ENCODE measurements at regions not wholly inside any gene's neighbourhood (a gene's known extent, or its start where the extent isn't known, plus 50 kb on each side); places are given as distances from the start of the nearest gene placed in this dataset.

GRCh38 chr18:33849731-33850130, 271.7 kb downstream of the ASXL3 start:
- intact Hi-C loops (cut with micrococcal nuclease), result no loop called here
- Mint-ChIP-seq H3K4me3 (no peak overlapping the region), H3K36me3 (ENCODE audit: low read depth) (no peaks in the 10 kb centered on the region), H3K27ac (no peak overlapping the region), H3K9me3 (no peaks in the 10 kb centered on the region), H3K27me3 (no peaks in the 10 kb centered on the region), H3K4me1 (ENCODE audit: low read depth) (no peaks in the 10 kb centered on the region)

- Mint-ChIP-seq H3K9me3 (no peaks in the 10 kb centered on the region), H3K36me3 (ENCODE audit: low read depth) (no peaks in the 10 kb centered on the region), H3K27me3 (no peaks in the 10 kb centered on the region), H3K4me1 (ENCODE audit: low read depth) (no peaks in the 10 kb centered on the region), H3K27ac (no peak overlapping the region), H3K4me3 (no peak overlapping the region)
- intact Hi-C loops (cut with micrococcal nuclease), result no loop called here
Measured at GRCh38 chr18:33844232-33844631, 266.2 kb downstream of the ASXL3 start.

DNA sequence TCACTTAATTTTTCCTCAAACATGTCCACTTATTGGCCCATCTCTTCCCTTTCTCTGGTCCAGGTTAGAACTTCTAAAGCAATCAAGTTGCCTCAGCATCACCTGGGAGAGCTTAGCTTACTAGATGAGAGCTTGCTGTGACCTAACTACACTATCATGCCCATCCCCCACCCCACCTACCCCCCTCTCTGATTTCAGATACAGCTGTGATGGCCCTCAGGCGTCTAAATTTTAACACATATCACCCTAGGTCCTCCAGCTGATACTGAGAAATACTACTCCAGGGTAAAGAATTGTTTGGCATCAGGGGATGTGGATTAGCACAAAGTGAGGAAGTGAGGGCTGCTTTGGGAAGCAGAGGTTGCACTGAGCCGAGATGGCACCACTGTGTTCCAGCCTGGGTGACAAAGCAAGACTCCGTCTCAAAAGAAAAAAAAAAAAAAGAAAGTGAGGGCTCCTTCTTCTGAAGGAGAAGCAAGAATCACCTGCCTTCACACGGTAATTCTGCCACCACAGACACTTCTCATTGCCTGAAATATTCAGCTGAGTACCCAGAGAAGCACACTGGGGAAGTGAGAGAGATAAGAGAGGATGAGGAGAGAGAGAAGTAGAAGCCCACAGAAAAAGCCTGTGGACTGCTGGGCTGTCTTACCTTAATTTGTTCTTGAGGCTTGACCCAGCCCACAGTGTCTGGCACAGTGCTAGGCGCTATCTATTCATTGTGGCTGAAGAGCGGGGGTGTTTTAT, 263.4 kb downstream of the ASXL3 start:
- H3K36me3 Mint-ChIP-seq (ENCODE audit: low read depth), result no peaks in the 10 kb centered on the region
- H3K9me3 Mint-ChIP-seq, result no peaks in the 10 kb centered on the region
- no peak overlapping the region for H3K27ac Mint-ChIP-seq
- no peaks in the 10 kb centered on the region for H3K4me1 Mint-ChIP-seq (ENCODE audit: low read depth)
- H3K27me3 Mint-ChIP-seq, result no peaks in the 10 kb centered on the region
- intact Hi-C loops (cut with micrococcal nuclease), result no loop called here
- no peak overlapping the region for H3K4me3 Mint-ChIP-seq

GRCh38 chr18:33840212-33840593, 262.2 kb downstream of the ASXL3 start:
- no peak overlapping the region for H3K27ac Mint-ChIP-seq
- intact Hi-C loops (cut with micrococcal nuclease), result no loop called here
- no peak overlapping the region for H3K4me3 Mint-ChIP-seq
- no peaks in the 10 kb centered on the region for H3K9me3 Mint-ChIP-seq
- H3K27me3 Mint-ChIP-seq, result no peaks in the 10 kb centered on the region
- no peaks in the 10 kb centered on the region for H3K4me1 Mint-ChIP-seq (ENCODE audit: low read depth)
- H3K36me3 Mint-ChIP-seq (ENCODE audit: low read depth), result no peaks in the 10 kb centered on the region

- Mint-ChIP-seq H3K27me3 (no peaks in the 10 kb centered on the region), H3K9me3 (no peaks in the 10 kb centered on the region), H3K4me3 (no peak overlapping the region), H3K4me1 (ENCODE audit: low read depth) (no peaks in the 10 kb centered on the region), H3K36me3 (ENCODE audit: low read depth) (no peaks in the 10 kb centered on the region), H3K27ac (no peak overlapping the region)
- intact Hi-C loops (cut with micrococcal nuclease), result no loop called here
Measured at GRCh38 chr18:33839452-33840211, 261.6 kb downstream of the ASXL3 start.

DNA sequence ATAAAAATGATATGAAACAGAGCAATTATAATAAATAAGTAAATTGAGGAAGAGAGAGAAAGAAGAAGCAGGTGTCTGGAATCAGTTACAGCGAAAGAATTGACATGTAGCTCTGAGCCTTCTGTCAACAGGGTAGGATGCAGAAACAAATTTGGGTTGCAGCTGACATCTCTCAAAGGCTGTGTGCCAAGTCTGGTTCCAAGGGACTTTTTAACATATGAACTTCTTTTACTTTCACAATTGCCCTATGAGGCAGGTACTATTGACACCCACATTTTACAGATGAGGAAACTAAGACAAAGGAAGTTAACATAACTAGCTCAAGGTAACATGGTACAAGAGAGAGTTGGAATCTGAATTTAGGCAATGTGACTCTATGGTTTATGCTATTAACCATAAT, 260.0 kb downstream of the ASXL3 start:
- Mint-ChIP-seq H3K4me3 (no peak overlapping the region), H3K27me3 (no peaks in the 10 kb centered on the region), H3K4me1 (ENCODE audit: low read depth) (no peaks in the 10 kb centered on the region), H3K9me3 (no peaks in the 10 kb centered on the region), H3K36me3 (ENCODE audit: low read depth) (no peaks in the 10 kb centered on the region), H3K27ac (no peak overlapping the region)
- intact Hi-C loops (cut with micrococcal nuclease), result no loop called here

DNA sequence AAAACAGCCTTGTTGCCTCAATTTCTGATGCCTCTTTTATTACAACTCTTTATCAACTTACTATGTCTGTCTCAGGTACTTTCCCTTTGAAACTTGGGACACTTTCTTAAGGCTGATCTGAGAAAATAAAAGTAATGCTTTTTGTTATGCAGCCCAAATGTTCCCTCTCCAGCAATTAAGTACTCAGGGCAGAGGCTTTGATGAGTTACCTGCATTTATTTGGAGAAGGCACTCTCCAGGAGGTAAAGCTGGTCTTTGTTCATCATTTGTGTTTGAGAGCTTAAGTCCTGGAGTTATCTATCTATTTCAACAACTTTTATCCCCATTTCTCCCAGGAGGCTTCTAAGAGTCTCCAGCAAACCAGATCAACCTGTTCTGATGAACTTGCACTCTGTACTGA, 259.2 kb downstream of the ASXL3 start:
- H3K4me1 Mint-ChIP-seq (ENCODE audit: low read depth), result no peaks in the 10 kb centered on the region
- intact Hi-C loops (cut with micrococcal nuclease), result no loop called here
- no peaks in the 10 kb centered on the region for H3K36me3 Mint-ChIP-seq (ENCODE audit: low read depth)
- no peak overlapping the region for H3K4me3 Mint-ChIP-seq
- no peak overlapping the region for H3K27ac Mint-ChIP-seq
- H3K9me3 Mint-ChIP-seq, result peaks cover 4% of the 10 kb centered on the region
- no peaks in the 10 kb centered on the region for H3K27me3 Mint-ChIP-seq

GRCh38 chr18:33836564-33836963, 258.5 kb downstream of the ASXL3 start:
- Mint-ChIP-seq H3K4me3 (no peak overlapping the region), H3K36me3 (ENCODE audit: low read depth) (no peaks in the 10 kb centered on the region), H3K9me3 (peaks cover 10% of the 10 kb centered on the region), H3K27ac (no peak overlapping the region), H3K27me3 (no peaks in the 10 kb centered on the region), H3K4me1 (ENCODE audit: low read depth) (no peaks in the 10 kb centered on the region)
- intact Hi-C loops (cut with micrococcal nuclease), result no loop called here

GRCh38 chr18:33835419-33835818, 257.4 kb downstream of the ASXL3 start:
- Mint-ChIP-seq H3K4me1 (ENCODE audit: low read depth) (no peaks in the 10 kb centered on the region), H3K27me3 (no peaks in the 10 kb centered on the region), H3K27ac (no peak overlapping the region), H3K4me3 (no peak overlapping the region), H3K36me3 (ENCODE audit: low read depth) (no peaks in the 10 kb centered on the region), H3K9me3 (peaks cover 15% of the 10 kb centered on the region)
- intact Hi-C loops (cut with micrococcal nuclease), result no loop called here

DNA sequence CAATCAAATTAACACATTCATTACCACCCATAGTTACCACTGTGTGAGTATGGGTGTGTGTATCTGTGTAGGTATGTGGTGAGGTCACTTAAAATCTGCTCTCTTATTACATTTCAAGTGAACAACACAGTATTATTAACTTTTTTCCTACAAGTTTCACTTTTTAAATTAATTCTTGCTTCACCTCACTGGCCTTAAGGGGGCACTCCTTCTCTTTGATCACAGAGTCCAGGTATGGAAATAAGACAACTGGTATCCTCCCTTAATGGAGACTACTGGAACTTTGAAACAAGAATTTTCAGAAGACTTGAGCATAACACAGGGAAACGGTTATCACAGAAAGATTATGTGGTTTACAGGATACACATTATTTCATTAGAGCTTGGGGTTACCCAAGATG, 255.8 kb downstream of the ASXL3 start:
- Mint-ChIP-seq H3K27me3 (no peaks in the 10 kb centered on the region), H3K4me3 (no peak overlapping the region), H3K27ac (no peak overlapping the region), H3K9me3 (peaks cover 15% of the 10 kb centered on the region), H3K4me1 (ENCODE audit: low read depth) (no peaks in the 10 kb centered on the region), H3K36me3 (ENCODE audit: low read depth) (no peaks in the 10 kb centered on the region)
- intact Hi-C loops (cut with micrococcal nuclease), result no loop called here

- Mint-ChIP-seq H3K36me3 (ENCODE audit: low read depth) (no peaks in the 10 kb centered on the region), H3K27ac (no peak overlapping the region), H3K4me3 (no peak overlapping the region), H3K9me3 (peaks cover 15% of the 10 kb centered on the region), H3K27me3 (no peaks in the 10 kb centered on the region), H3K4me1 (ENCODE audit: low read depth) (no peaks in the 10 kb centered on the region)
- intact Hi-C loops (cut with micrococcal nuclease), result no loop called here
Measured at GRCh38 chr18:33831424-33831823, 253.4 kb downstream of the ASXL3 start.

GRCh38 chr18:33830213-33830612, 252.2 kb downstream of the ASXL3 start:
- H3K4me3 Mint-ChIP-seq, result no peak overlapping the region
- H3K27ac Mint-ChIP-seq, result no peak overlapping the region
- H3K4me1 Mint-ChIP-seq (ENCODE audit: low read depth), result no peaks in the 10 kb centered on the region
- H3K9me3 Mint-ChIP-seq, result peaks cover 15% of the 10 kb centered on the region
- H3K27me3 Mint-ChIP-seq, result no peaks in the 10 kb centered on the region
- intact Hi-C loops (cut with micrococcal nuclease), result no loop called here
- H3K36me3 Mint-ChIP-seq (ENCODE audit: low read depth), result no peaks in the 10 kb centered on the region

DNA sequence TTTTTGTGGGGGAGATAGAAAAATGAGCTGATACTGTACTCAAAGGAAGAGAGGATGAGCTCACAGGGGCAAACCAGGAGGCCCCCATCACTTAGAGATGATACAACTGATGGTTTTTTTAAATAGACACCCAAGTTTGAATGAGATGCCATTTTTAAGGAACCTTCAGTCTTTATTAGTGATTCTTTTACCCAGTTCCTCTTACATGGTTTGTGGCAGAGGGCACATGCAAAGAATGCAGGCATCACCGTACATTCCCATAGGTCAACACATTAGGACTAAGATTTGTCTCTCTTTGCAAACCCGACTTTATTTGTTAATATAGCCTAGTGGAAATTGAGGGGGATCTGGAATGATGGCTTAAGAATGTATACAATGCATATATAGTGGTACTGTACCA, 250.9 kb downstream of the ASXL3 start:
- H3K36me3 Mint-ChIP-seq (ENCODE audit: low read depth), result no peaks in the 10 kb centered on the region
- peaks cover 15% of the 10 kb centered on the region for H3K9me3 Mint-ChIP-seq
- intact Hi-C loops (cut with micrococcal nuclease), result no loop called here
- no peaks in the 10 kb centered on the region for H3K4me1 Mint-ChIP-seq (ENCODE audit: low read depth)
- H3K27ac Mint-ChIP-seq, result no peak overlapping the region
- H3K27me3 Mint-ChIP-seq, result no peaks in the 10 kb centered on the region
- H3K4me3 Mint-ChIP-seq, result no peak overlapping the region

- H3K4me3 Mint-ChIP-seq, result no peak overlapping the region
- intact Hi-C loops (cut with micrococcal nuclease), result no loop called here
- peaks cover under 1% of the 10 kb centered on the region for H3K9me3 Mint-ChIP-seq
- H3K4me1 Mint-ChIP-seq (ENCODE audit: low read depth), result no peaks in the 10 kb centered on the region
- H3K27ac Mint-ChIP-seq, result no peak overlapping the region
- H3K27me3 Mint-ChIP-seq, result no peaks in the 10 kb centered on the region
- H3K36me3 Mint-ChIP-seq (ENCODE audit: low read depth), result no peaks in the 10 kb centered on the region
Measured at GRCh38 chr18:33826151-33826550, 248.1 kb downstream of the ASXL3 start.

GRCh38 chr18:33821503-33821902, 243.5 kb downstream of the ASXL3 start:
- H3K27ac Mint-ChIP-seq, result no peak overlapping the region
- H3K27me3 Mint-ChIP-seq, result peaks cover 10% of the 10 kb centered on the region
- no peaks in the 10 kb centered on the region for H3K36me3 Mint-ChIP-seq (ENCODE audit: low read depth)
- H3K4me1 Mint-ChIP-seq (ENCODE audit: low read depth), result no peaks in the 10 kb centered on the region
- intact Hi-C loops (cut with micrococcal nuclease), result no loop called here
- no peak overlapping the region for H3K4me3 Mint-ChIP-seq
- no peaks in the 10 kb centered on the region for H3K9me3 Mint-ChIP-seq

Data from dendritic cell treated with granulocyte-macrophage colony-stimulating factor and Interleukin-4, amounts not matched to agents 40 ng/mL and 50 ng/mL, for 4 days (primary cell).